ENCODE measurements at regions not wholly inside any gene's neighbourhood (a gene's known extent, or its start where the extent isn't known, plus 50 kb on each side); places are given as distances from the start of the nearest gene placed in this dataset.

- no peaks in the 10 kb centered on the region for H3K27me3 ChIP-seq (ENCODE audit: control insufficient read depth in 1 of 2, insufficient read depth in 2 of 2, low read length in 2 of 2)
- no peaks in the 10 kb centered on the region for H3K9me3 ChIP-seq (ENCODE audit: low read length)
- H4K20me1 ChIP-seq (ENCODE audit: insufficient read depth, low read length) = no peaks in the 10 kb centered on the region
- H3K36me3 ChIP-seq (replicated peaks in 1 of 2; ENCODE audit: control insufficient read depth in 1 of 2, insufficient read depth in 2 of 2, low read length in 2 of 2) = no peaks in the 10 kb centered on the region
- intact Hi-C loops (cut with micrococcal nuclease; ENCODE audit: unreplicated experiment) (no loop called here), in situ Hi-C loops (cut with HindIII; ENCODE audit: extremely low pct_ligation_motif_present, low pct_unique_long_range_greater_than_20kb) (no loop called here)
- no peak overlapping the region for H3K4me3 ChIP-seq (replicated peaks in 1 of 3; ENCODE audit: insufficient read depth in 1 of 3, low read depth in 2 of 3, low read length in 3 of 3)
- DNase-seq (ENCODE audit: low spot score) = no peak
- POLR2A ChIA-PET = no interaction called here
- no peak overlapping the region for H3K27ac ChIP-seq (ENCODE audit: extremely low read length, insufficient read depth, low read length)
- CTCF ChIA-PET (ENCODE audit: low intra/inter-chr PET ratio, low total read pairs) = no interaction called here
- TF ChIP-seq ZBTB21 (CRISPR knock-in tag; IDR thresholded peaks at IDR 0.05) = no peak
- TF ChIP-seq ZBTB3 (CRISPR knock-in tag; IDR thresholded peaks at IDR 0.05; ENCODE audit: borderline replicate concordance, low read depth) = no peak
- TF ChIP-seq AGO1 (IDR thresholded peaks at IDR 0.05; ENCODE audit: low read depth, low read length, poor library complexity, severe bottlenecking) = no peak
- TF ChIP-seq NFAT5 (CRISPR knock-in tag; IDR thresholded peaks at IDR 0.05) = no peak
- TF ChIP-seq TBX2 (CRISPR knock-in tag; IDR thresholded peaks at IDR 0.05; ENCODE audit: borderline replicate concordance) = no peak
- no peak for TF ChIP-seq ZZZ3 (CRISPR knock-in tag; IDR thresholded peaks at IDR 0.05; ENCODE audit: borderline replicate concordance)
- no peak for TF ChIP-seq E2F1 (CRISPR knock-in tag; IDR thresholded peaks at IDR 0.05)
- TF ChIP-seq ZFP37 (CRISPR knock-in tag; IDR thresholded peaks at IDR 0.05; ENCODE audit: borderline replicate concordance) = no peak
- no peak for TF ChIP-seq MAF1 (CRISPR knock-in tag; IDR thresholded peaks at IDR 0.05; ENCODE audit: borderline replicate concordance)
- 19% methylated on average over 2 of the region's 2 CpGs for WGBS (ENCODE audit: low lambda C conversion rate)
- no peak for FAIRE-seq
- no peak overlapping the region for H3K4me2 ChIP-seq (ENCODE audit: low read depth, low read length)
- H2AFZ ChIP-seq (ENCODE audit: low read length) = no peak overlapping the region
- no peaks in the 10 kb centered on the region for H3K4me1 ChIP-seq (ENCODE audit: insufficient read depth, low read length)
- H3K9ac ChIP-seq (ENCODE audit: insufficient read depth, low read depth, low read length) = no peak overlapping the region
- no peaks in the 10 kb centered on the region for H3K79me2 ChIP-seq (ENCODE audit: insufficient read depth, low read length)
- BruUV-seq (replicated peaks) = no TSS peak
- no peak for ATAC-seq
Measured at GRCh38 chr5:101437351-101437750, 534.3 kb upstream of the ST8SIA4 start.
